Tibial nerve (tissue), 3 donors: ENCODE measurements at regions not wholly inside any gene's neighbourhood (a gene's known extent, or its start where the extent isn't known, plus 50 kb on each side); places are given as distances from the start of the nearest gene placed in this dataset.

Source experiments
- CTCF ChIP-seq, 5 experiments: fragments of 200-600 bp in 3 of 5; fragments of 450-650 bp in 2 of 5; sonication (generic) in 3 of 5; IDR thresholded peaks; one replicate each; pipeline ENCODE4 v1.5.1; 2016 to 2019; ENCODE audit warnings: antibody characterized with exemption in 5 of 5, mild to moderate bottlenecking in 3 of 5, moderate library complexity in 2 of 5
- POLR2A ChIP-seq, 2 donors: fragments of 450-650 bp; IDR thresholded peaks; one replicate each; pipeline ENCODE4 v1.6.1; 2017; ENCODE audit warnings: antibody characterized with exemption in 2 of 2, mild to moderate bottlenecking in 2 of 2, moderate library complexity in 2 of 2

- TF ChIP-seq CTCF (IDR thresholded peaks at IDR 0.05) (no peak), POLR2A (IDR thresholded peaks at IDR 0.05) (no peak)
Measured at GRCh38 chr3:194851941-194852340, 166.3 kb downstream of the FAM43A start.
